ENCODE measurements at regions not wholly inside any gene's neighbourhood (a gene's known extent, or its start where the extent isn't known, plus 50 kb on each side); places are given as distances from the start of the nearest gene placed in this dataset.

GRCh38 chr1:22376546-22376945, 75.1 kb upstream of the ZBTB40 start:
- DNase-seq (ENCODE audit: low read depth): no peak

DNA sequence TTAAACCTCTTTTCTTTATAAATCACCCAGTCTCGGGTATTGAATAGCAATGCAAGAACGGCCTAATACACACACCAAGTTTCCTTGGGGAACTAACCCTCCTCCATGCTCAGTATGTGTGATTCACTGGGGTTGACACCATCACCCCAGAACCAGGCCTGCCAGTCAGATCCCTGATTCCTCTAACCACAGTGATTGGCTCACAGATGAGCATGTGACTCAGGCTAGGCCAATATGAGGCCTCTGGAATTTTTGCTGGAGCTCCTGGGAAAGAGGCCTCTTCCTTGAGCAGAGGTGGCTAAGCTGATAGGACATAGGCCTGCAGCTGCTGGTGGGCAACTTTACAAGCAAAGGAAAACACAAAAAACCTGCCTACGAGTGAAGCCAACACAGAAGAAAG, 74.7 kb upstream of the ZBTB40 start:
- DNase-seq (ENCODE audit: low read depth): no peak

DNA sequence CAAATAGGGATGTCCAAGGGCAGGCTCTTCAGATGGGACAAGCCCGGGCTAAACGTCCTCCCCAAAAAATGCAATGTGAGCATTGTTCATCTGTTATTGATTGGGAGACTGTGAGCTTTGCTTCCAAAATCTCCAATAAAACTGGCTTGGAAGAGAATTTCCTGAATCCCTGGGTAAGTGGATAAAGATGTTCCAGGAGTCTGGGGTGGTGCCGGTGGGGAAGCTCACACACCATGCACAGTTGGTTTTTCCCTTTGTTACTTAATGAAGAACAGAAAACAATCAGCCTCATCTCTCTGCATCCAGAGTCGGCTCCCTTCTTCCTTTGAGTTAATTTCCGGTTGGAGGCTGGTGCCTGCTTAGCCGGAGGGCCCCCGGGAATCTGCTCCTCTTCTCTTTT, 72.1 kb upstream of the ZBTB40 start:
- DNase-seq (ENCODE audit: low read depth): no peak

GRCh38 chr1:22380024-22380785, 71.4 kb upstream of the ZBTB40 start:
- no peak for DNase-seq (ENCODE audit: low read depth)

GRCh38 chr1:22383526-22384294, 67.9 kb upstream of the ZBTB40 start:
- no peak for DNase-seq (ENCODE audit: low read depth)

DNA sequence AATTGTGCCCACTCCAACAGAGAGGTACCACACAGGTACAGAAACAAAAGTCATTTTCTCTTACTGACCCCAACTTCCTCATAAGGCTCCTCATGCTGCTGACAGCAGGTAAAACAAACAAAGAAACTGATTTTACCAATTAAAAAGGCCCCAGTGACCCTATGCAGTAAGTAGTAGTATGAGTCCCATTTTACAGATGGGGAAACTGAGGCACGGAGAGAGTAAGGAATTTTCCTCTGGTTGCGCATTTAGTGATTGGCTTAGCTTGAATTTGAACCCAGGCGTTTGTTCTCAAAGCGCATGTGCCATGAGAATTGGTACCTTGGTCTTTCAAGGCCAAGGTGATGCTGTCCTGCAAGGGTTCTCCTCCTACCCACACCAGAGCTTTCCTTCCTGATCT, 66.1 kb upstream of the ZBTB40 start:
- DNase-seq (ENCODE audit: low read depth): no peak

DNA sequence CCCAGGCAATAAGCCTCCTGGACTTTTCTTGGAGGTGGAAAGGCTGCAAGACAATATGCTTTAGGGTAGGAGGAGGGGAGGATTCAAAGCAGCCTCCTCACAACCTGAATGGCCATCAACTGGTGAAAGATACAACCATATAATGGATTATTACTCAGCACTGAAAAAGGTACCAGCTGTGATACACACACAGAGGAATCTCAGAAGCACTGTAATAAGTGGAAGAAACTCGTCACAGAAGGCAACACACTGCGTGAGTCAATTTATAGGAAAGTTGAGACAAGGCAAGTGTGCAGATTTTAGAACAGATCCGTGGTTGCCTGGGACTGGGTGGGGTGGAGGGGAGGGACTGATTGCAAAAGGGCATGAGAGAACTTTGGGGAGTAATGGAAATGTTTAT, 64.9 kb upstream of the ZBTB40 start:
- DNase-seq (ENCODE audit: low read depth): no peak

DNA sequence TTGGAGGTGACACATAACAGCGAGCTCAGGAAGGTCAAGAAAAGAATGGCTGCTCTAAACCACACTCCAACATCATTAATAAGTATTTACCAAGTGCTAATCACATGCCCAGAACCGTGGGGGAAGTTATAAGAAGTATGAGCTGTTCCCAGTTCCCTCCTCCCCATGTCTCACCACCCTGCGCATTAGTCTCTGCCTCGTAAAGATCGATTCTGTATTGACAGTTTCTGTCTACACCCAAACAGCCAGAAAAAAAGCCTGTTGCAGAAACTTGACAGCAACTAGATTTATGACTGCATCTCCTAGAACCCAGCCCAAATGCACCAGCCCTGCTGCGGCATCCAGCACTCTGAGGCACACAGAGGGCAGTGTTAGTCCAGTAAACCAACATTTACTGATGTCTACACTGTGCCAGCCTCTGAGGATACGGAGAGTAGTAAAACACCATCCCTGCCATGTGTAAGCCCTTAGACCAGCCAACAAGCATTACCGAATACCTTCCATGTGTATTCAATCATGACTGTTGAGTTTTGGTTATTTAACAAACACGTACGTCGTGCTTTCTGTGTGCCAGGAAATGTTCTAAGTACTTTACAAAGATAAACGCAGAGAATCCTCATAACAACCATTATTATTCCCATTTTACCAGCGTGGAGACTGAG, 63.6 kb upstream of the ZBTB40 start:
- DNase-seq (ENCODE audit: low read depth): no peak

DNA sequence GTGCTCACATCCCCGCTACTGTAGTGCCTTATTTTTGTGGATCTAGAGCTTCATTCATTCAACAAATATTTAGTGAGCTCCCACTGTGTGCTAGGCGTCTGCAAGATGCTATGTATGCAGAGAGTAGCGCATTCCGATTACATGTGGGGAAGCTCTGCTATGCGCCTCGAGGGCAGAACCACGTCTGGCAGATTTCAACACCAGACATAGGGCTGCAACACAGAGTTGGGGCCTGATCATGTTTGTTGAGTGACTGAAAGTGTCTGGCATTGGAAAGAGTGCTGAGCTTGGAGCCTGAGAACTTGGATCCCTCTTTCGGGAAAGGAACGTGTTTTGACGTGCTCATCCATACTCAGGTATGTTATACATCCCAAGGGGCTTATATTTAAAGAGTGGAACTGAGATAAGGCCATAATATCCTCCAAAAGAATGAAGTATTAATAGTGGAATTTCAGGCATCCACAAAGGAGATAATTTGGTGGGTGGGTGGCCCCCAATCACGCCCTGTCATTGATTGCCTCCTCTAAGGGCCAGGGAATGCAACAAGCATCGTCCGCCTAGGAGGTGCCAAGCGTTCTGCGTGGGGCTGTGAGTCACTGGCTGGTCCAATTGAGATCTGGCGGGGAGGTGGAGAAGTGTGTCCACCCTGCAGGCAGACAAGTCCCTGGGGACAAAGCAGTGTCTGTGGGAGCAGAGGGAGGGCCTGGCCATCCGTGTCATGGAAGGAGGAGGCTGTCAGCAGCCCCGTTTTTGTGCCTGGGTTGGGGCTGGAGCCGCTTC, 62.8 kb upstream of the ZBTB40 start:
- no peak for DNase-seq (ENCODE audit: low read depth)

DNA sequence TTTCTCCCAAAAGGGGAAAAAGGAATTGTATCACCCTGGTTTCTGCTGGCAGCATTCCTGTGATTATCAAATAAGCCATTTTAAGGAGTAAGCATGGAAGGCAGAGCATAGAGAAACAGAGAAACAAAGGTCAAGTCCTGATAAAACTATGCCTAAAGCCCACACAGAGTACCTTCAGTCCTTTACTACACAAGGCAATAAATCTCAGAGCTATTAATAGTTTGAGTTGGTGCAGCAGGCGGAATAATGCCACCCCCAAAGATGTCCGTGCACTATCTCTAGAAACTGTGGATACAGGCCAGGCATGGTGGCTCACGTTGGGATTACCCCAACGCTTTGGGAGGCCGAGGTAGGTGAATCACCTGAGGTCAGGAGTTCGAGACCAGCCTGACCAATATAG, 58.1 kb upstream of the ZBTB40 start:
- no peak for DNase-seq (ENCODE audit: low read depth)

- no peak for DNase-seq (ENCODE audit: low read depth)
Observed at GRCh38 chr1:22398656-22399420, 52.8 kb upstream of the ZBTB40 start.

DNA sequence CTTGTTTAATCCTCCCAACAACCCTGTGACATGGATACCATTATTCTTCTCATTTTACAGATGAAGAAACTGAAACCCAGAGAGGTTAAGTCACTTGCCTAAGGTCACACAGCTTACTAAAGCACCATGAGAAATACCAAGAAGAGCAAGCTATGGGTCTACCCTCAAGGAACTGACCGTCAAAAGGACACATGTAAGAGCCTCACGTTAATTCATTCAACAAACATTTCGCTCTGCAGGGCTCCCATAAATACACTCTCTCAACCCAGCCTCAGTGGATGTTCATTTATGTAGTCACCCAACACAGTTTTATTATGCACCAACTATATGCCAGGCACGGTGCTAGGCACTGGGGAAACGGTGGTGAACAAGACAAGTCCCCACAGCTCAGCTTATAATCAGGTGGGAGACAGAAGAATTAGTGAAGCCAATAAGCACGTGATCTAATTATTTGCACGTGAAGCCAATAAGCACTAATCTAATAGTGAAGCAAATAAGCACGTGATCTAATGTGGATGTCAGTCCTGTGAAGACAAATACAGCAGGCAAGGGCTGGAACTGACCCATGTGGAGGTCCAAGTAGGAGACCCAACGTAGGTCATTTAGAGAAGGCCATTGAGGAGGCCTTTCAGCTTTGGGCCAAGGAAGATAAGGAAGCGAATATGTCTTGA, 52.1 kb upstream of the ZBTB40 start:
- no peak for DNase-seq (ENCODE audit: low read depth)

All from stimulated activated CD4-positive, alpha-beta T cell treated with anti-CD3 and anti-CD28 coated beads, Interleukin-2, amount 100 ng/mL, for 4 hours (primary cell).